ENCODE measurements at regions not wholly inside any gene's neighbourhood (a gene's known extent, or its start where the extent isn't known, plus 50 kb on each side); places are given as distances from the start of the nearest gene placed in this dataset.

- H3K18ac ChIP-seq (ENCODE audit: insufficient read length, low read depth, low read length) = no peak overlapping the region
- H3K4me2 ChIP-seq (ENCODE audit: insufficient read depth, insufficient read length, low read length) = no peak overlapping the region
- WGBS (ENCODE audit: extremely low coverage, insufficient read length, low lambda C conversion rate) = no CpG with 5 or more reads among the region's 2 CpGs
- H4K5ac ChIP-seq (ENCODE audit: insufficient read length, low read depth, low read length) = no peak overlapping the region
- no peak overlapping the region for H3K56ac ChIP-seq (ENCODE audit: insufficient read length, low read depth, low read length)
- Mint-ChIP-seq H3K4me3 (no peak overlapping the region), H3K9me3 (no peaks in the 10 kb centered on the region), H3K4me1 (peaks cover 6 to 7% of the 10 kb centered on the region in 2 experiments), H3K27ac (no peak overlapping the region), H3K36me3 (ENCODE audit: insufficient read depth in 1 of 3, low read depth in 3 of 3) (no peaks in the 10 kb centered on the region; a peak in 1 of 7 replicates), H3K27me3 (ENCODE audit: low read depth) (peaks cover 2% of the 10 kb centered on the region)
- no peak overlapping the region for H2BK12ac ChIP-seq (ENCODE audit: insufficient read length, low read depth, low read length)
- no peak overlapping the region for H3K14ac ChIP-seq (ENCODE audit: insufficient read depth, low read length)
- no peak overlapping the region for H3K23ac ChIP-seq (ENCODE audit: insufficient read length, low read depth, low read length)
- no peaks in the 10 kb centered on the region for H3K23me2 ChIP-seq (ENCODE audit: insufficient read length, low read depth, low read length, poor library complexity, severe bottlenecking)
- H3K4me1 ChIP-seq (ENCODE audit: insufficient read depth, low read length) = peaks cover 3% of the 10 kb centered on the region; the same call in 1 of the 2 replicates
- H2BK15ac ChIP-seq (ENCODE audit: low read depth, low read length) = no peak overlapping the region
- no peak for TF ChIP-seq CTCF (conservative IDR thresholded peaks at IDR 0.05)
- no peak overlapping the region for H3K9ac ChIP-seq (ENCODE audit: extremely low read depth, insufficient read length, low read length)
- no peaks in the 10 kb centered on the region for H3K79me1 ChIP-seq (ENCODE audit: insufficient read depth, low read depth, low read length, poor library complexity, severe bottlenecking)
- H2BK5ac ChIP-seq (ENCODE audit: insufficient read length, low read length) = no peak overlapping the region
- no peak overlapping the region for H3T11ph ChIP-seq (ENCODE audit: low read length)
- no peak overlapping the region for H2AFZ ChIP-seq (ENCODE audit: low read length)
- no peaks in the 10 kb centered on the region for H3K27me3 ChIP-seq (ENCODE audit: insufficient read depth, low read length)
- no peak overlapping the region for H2AK5ac ChIP-seq (ENCODE audit: insufficient read length, low read length)
- no peak overlapping the region for H3K4ac ChIP-seq (ENCODE audit: low read depth, low read length)
- H3K9me3 ChIP-seq (ENCODE audit: control insufficient read depth, low read depth, low read length) = no peaks in the 10 kb centered on the region
- DNase-seq = no peak
- no peaks in the 10 kb centered on the region for H4K20me1 ChIP-seq (ENCODE audit: control insufficient read depth, insufficient read depth, insufficient read length)
- no peak overlapping the region for H3K27ac ChIP-seq (ENCODE audit: insufficient read length, low read depth, low read length)
- H4K8ac ChIP-seq (replicated peaks; ENCODE audit: insufficient read length, low read depth, low read length) = no peak overlapping the region
- H4K91ac ChIP-seq (ENCODE audit: insufficient read length, low read depth, low read length) = no peak overlapping the region
- H3K79me2 ChIP-seq (ENCODE audit: insufficient read depth, low read length) = no peaks in the 10 kb centered on the region
- H2BK20ac ChIP-seq (ENCODE audit: low read depth, low read length, poor library complexity, severe bottlenecking) = no peak overlapping the region
- H2BK120ac ChIP-seq (ENCODE audit: low read depth, low read length, poor library complexity, severe bottlenecking) = no peak overlapping the region
Observed at GRCh38 chr15:70348226-70348543, 250.5 kb upstream of the TLE3 start.
